Head of caudate nucleus (tissue), 42 donors: ENCODE measurements at regions not wholly inside any gene's neighbourhood (a gene's known extent, or its start where the extent isn't known, plus 50 kb on each side); places are given as distances from the start of the nearest gene placed in this dataset.

ENCODE experiments used
- DNase-seq, 42 donors: peaks; one replicate each; pipeline versions ENCODE4 v3.0.0 to v3.0.0-alpha.2; 2020 to 2021; ENCODE audit warnings: mixed read lengths in 7 of 42
- intact Hi-C: fragments of 100-400 bp; cut with DNase I; formaldehyde crosslinking; loops from one replicate; pipeline ENCODE4 v1.15.0; 2022

DNA sequence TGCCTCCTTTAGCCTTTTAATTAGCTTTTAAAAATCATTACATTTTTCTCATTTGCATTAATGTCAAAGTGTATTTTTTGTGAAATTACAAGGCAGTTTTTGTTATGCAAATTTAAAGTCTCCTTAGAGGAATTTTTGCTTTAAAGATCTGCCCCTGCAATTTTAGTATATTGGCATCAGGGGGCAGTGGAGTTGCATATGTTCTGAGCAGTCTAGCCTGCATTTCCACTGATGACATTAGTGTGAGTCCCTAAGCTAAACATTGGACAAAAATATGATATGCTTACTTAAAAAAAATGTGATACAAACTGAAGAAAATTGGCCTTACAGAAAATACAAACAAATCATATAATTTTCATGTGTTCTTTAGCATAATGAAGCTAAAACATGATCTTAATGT is 426.5 kb downstream of the SLC4A3 start:
- intact Hi-C loops = no loop called here
- no peak for DNase-seq

DNA sequence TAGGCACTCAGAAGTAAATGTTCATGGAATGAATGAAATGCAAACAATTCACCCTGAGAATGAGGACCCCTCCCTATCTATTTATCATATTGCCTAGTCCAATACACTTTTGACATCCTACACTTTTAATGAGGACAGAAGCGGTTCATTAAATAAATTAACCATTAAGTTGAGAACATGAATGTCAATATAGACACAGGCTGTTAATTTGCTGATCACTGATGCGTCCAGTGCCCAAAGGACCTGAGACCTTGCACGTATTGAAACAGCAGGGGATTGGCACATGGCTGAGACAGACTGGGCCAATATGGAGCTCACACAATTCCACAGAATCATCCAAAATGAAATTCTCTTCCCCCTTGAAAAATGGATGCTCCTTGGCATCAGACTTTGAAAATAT is 430.0 kb downstream of the SLC4A3 start:
- intact Hi-C loops = no loop called here
- no peak for DNase-seq

DNA sequence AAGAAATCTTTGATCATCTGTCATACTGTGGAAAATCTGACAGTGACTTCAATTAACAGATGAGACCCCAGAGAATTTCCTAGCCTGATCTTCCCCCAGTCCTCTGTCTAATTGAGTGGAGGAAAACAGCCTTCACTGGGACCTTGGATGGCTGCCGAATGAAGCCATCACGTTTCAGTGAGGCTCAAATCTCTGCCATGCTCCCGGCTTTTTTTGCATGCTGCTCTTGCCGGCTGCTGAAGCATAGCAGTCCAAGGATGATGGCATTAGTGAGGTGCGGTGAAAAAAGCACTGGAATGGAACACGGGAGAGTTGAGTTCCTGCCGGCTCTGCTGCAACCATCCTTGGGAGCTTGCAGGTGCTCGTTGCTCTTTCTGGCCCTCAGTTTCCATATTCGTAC is 430.5 kb downstream of the SLC4A3 start:
- intact Hi-C loops = no loop called here
- DNase-seq = no peak

DNA sequence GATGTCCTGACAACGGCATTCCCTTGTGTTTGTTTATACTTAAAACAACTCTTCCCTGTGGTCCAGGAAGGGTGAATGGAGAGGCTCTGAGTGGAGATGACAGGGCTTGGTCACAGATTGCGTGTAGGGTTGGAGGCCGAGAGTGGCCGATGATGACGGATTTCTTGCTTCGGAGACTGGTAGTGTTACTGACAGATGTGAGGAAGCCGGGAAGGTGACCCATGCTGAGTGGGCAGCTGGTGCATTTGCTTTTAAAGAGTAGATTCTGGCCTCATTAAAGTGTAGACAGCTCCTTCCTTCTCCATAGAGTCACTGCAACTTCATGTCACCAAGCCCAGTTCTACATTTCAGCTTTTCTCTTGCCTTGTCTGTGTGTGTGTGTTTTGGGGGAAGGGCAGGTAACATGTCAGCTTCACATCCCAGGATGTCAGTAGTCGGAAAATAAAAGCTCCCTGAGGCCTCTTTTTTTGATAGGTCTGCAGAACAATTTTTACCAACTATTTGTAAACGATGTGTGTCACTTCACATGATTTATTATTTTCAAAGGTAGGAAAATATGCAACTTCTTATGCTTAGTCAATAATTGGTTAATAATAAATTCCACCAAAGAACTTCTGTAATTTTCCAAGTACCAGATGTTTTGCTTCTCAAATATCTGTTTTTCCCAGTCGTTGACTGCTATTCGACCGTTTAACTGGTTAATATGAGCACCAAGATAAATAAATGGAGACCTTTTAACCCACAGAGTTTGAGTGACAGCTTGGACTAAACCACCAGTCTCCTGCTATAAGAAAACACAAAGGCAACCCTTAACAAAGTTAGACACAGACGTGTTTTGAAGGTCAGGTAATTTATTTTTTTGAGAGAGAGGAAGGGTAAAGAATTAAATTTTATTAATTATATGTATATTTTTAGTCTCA is 436.9 kb downstream of the SLC4A3 start:
- intact Hi-C loops = no loop called here
- DNase-seq = no peak

DNA sequence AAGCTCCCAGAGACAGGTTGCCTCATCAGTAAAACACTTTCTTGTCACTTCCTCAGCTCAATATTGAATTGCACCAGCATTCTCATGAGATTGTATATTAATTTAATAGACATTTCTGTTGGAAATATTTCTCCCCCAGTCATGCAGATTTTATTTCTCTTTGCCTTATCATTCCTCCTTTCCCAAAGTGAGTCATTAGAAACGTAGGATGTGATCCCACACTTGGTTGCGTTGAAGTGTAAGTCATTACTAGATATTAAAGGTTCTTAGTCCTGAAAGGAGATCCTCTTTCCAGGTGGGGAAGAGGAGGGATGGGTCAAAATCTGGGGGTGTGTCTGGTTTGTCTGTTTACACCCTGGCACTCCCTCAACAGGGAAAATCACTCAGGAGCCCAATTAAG is 438.2 kb downstream of the SLC4A3 start:
- intact Hi-C loops = no loop called here
- peak in 5 of 42 donors; percentile 5 to 25 (median 24) for DNase-seq

DNA sequence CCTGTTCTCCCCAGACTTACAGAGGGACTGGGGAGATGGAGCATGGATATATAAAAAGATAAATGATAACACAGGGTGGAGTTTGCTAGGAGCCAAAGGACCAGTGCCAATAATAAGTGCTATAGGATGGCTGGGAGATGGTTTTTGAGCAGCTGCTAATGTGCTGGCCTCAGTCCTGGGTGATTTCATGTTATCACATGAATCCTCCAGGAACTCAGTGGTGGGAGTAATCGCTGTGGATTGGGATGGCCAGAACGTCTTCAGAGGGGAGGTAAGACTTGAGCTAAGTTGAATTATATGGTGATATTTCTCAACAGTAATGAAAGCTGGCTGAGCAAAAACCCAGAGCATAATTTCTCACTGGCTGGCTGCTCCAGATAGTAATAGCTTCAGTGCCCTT is 441.4 kb downstream of the SLC4A3 start:
- DNase-seq = no peak
- intact Hi-C loops = no loop called here

DNA sequence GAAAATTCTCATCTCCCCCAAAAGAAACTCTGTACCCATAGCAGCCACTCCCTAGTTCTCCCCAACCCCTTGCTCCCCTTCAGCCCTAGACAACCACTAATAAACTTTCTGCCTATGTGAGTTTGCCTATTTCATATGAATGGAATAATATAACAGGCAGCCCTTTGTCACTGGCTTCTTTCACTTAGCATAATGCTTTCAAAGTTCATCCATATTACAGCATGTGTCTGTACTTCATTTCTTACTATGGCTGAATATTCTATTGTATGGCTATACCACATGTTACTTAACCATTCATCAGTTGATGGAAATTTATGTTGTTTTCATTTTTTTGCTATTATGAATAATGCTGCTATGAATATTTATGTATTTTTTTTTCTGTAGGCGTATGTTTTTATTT is 442.9 kb downstream of the SLC4A3 start:
- no peak for DNase-seq
- intact Hi-C loops = no loop called here

DNA sequence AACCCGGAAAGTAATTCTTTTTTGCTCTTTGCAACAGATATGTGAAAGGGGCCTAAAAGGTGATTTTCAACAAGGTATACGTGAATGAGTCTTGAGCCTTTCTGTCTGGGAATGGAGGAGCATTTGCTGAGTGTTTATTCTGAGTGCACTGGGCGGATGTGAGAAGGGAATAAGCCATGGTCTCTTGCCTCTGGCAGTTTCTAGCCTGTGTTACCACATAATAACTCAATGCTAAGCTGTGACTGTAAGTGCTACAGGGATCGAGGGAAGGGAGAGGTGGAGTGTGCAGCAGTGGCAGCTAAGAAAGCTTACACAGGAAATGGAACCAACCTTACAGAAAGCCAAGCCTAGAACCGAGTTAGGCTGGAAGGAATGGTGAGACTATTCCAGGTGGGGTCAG is 444.3 kb downstream of the SLC4A3 start:
- no peak for DNase-seq
- intact Hi-C loops = no loop called here

DNA sequence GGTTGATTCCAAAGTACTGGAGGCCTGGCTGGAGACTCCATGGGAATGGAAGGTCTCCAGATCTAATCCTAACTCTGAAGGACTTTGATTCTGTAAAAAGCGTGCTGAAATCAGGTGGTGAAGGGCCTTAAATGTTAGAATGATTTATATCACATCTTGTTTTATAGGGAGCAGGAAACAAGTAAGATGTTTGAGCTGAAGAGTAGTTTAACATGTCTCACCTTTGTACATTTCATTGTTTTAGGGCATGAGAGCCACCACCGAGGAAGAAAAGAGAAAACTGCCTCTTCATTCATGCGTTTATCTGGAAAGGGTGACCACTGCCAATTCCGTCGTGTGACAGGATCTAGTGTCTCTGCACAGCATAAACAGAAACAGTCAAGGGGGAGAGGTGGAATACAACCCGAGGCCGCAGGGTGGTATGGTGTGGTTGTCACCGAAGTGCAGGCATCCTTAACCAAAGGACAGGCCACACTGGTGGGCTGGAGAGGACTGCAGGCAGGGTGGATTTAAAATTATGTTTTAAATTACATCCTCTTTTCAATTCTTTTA is 445.3 kb downstream of the SLC4A3 start:
- DNase-seq = no peak
- intact Hi-C loops = no loop called here

DNA sequence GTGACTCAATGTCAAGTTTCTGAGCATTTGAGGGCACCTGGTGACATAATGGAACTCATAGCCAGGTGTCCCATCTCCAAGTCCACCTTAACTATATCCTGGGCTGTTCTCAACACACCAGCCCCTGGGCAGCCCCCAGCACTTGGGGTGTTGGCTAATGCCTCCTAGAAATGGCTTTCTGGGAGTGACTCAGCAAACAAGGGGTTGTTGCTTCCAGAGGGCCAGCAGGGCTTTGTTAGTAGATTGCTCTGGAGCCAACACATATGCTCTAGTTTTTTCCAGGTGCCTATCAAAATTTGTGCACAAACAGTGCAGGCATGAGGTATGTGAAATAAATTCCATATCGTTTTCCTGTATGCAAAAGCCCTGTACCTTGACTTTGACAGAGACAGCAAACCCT is 448.4 kb downstream of the SLC4A3 start:
- DNase-seq = no peak
- intact Hi-C loops = no loop called here

DNA sequence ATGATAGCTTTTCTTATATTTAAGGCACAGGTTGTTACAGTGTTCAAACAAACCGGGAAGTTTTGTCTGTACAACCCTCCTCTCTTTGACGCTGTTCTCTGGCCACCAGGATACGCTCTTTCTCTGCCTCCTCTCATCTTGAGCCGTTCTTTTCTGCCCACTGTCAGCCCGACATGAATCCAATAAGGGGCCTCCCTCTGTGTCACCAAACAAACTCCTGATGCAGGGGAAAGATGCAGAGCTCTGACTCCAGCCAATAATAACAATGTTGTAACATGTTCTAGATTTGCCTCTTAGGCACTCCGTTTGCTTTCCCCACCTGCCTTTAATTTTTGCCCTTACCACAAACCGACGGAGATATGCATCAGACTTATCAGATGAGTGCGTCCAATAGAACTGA is 449.3 kb downstream of the SLC4A3 start:
- intact Hi-C loops = no loop called here
- DNase-seq = no peak

DNA sequence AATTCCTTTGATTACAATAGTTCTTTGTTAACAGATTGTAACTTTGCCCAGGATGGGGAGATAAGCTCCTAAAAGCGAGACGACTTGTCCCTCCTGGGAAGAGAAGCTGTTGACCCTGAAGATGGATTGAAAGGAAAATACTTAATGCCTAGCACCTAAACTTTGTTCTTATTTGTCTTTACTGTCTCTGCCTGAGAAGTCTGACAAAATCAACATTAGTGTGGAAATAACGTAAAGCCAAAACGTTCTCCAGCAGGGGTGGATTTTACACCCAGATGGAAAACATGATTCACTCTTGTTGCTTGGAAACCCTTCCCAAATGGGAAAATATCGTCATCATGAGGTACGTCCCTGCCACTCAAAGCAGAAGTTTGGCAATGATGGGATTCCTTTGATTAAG is 450.1 kb downstream of the SLC4A3 start:
- intact Hi-C loops = no loop called here

DNA sequence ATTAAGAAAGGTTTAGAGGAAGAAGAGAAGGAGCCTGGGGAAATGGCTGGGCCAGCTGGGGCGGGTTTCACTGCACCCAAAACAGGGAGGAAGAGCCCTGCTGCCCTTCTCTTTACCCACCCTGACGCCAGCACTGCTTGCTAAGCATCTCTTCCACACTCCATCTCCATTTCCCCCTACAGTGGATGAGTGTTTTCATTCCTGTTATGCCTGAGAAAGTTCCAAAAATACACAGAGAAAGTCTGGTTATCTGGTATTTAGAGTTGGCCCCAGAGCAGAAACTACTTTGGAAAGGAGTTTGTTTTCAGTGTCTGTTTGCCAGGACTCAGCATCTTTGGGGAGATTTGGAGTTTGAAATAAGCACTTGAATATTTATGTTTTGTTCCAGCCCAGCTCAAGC is 451.0 kb downstream of the SLC4A3 start:
- DNase-seq = no peak
- intact Hi-C loops = no loop called here

More for the DNA sequence above, 450.1 kb downstream of the SLC4A3 start:
- DNase-seq = peak in 8 of 42 donors; percentile 4 to 50 (median 18)

DNA sequence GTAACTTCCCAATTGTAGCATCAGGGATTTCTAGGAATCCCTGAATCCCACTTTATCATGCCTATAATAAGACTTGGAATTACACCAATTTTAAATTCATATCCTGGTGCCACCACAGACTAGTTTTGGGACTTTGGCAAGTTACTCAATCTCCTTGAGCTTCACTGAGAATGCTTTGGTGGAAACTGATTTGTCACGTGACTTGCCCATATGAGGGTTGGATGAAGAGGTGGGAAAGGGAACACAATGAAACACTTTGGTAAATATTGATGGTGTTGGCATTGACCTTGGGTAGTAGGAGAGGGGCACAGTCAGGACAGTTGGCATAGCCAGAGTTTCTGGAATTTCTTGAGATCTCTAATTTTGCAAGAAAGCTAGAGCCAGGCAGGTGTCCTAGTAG is 452.2 kb downstream of the SLC4A3 start:
- intact Hi-C loops = no loop called here
- no peak for DNase-seq

DNA sequence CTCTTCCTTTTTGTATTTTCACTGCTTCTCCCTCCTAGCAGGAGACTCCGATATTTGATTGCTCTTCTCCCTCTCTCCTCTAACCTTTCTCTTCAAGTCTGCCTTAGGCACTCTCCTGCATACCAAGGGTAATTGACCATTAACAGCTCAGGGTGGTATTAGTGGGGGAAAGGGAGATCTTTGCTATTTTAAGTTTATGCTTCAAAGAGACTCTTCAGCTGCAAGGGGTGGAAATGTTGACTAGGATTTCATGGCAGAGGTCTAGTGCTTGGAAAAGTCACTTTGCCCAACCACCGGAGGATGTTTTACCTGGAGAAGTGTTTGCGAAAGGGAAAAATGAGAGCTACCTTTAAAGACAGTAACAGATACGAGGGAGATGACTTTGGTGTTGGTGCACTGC is 453.7 kb downstream of the SLC4A3 start:
- DNase-seq = no peak
- intact Hi-C loops = no loop called here

DNA sequence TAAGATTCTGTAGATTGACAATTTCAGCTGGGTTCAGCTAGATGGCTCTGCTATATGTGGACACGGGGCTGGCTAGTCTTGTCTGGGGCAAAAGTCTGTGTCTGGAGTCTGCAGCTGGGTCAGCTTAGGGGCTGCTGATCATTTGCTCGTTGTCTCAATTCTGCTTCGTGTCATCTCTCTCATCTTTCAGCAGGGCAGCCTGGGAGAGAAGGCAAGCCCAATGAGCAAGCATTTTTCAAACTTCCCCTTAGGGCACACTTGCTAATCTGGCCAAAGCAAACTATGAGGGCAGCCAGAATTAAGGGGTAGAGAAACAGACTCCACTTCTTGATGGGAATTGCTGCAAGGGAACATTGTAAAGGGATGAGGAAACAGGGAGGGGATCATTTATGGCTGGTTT is 462.6 kb downstream of the SLC4A3 start:
- no peak for DNase-seq
- intact Hi-C loops = no loop called here

DNA sequence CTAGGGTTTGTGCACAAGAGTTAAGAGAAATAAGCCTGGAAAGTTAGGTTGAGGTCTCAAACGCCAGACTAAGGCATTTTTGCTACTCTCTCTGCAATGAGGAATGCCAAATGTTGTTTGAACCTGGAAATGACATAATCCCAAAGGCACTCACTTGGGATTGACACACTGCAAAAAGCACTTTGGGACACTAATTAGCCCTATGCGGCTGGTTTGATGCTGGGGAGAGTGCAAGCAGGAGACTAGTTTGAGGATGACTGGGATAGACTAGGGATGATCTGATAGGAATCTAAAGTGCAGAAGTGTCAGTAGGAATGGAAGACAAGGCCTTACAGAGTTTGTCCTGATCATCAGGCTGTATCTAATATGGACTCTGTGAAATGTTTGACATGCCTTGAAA is 469.0 kb downstream of the SLC4A3 start:
- intact Hi-C loops = no loop called here
- no peak for DNase-seq

DNA sequence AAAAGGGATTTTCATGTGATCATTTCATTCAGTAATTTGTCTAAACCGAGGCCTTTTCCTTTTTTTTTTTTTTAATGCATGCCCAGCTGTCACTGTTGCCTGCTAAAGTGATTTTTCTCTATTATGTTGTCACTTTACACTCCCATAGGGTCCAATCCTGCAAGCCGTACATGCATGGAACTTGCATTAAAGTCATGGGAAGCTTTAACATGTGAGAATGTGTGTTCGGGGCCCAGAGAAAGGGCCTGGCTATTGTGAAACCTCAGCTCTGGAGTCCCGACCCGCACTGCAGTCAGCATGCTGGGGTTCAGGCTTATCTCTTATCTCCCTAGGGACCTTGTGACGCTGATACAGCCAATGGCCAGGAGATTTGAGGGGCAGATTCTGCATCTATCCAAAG is 474.6 kb downstream of the SLC4A3 start:
- intact Hi-C loops = no loop called here
- DNase-seq = no peak

DNA sequence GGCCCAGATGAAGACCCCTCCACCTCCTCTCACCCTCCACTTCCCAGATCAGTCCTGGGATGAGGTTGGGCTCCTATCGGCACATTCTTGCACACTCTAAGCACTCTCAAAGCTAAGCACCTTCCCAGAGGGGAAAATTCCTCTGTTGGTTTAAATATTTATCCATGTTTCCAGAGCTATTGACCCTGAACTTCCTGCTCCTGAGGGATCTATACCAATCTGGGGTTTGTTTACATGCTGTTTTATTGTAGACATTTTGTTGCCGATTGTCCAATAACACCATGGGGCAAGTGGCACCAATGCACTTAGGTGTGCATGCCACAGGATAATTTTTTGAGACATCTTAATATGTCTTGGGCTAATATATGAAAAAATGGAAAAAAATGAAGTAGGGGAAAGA is 476.2 kb downstream of the SLC4A3 start:
- intact Hi-C loops = no loop called here
- no peak for DNase-seq

DNA sequence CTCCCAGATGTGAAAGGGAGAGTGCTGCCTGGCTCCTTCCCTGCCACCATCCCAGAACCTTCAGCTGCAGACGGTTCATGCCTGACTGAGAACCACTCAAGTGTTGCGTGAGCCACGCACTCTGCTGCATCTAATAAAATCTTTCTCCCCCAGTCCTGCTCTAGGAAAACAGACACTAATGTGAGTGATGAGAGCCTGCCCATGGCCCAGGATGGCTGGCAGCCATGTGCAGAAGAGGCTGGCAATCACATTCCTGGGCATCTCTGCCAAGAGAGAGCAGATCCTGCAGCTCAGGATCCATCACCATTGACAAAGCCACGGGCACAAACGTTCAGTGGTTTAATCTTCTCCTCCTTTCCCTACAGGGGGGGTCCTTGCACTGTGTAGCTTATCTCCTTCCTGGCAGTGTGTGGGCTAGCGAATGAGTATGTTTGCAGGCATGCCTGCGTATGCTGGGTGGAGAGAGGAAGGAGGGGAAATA is 477.5 kb downstream of the SLC4A3 start:
- peak in 6 of 42 donors; percentile 2 to 40 (median 16) for DNase-seq
- intact Hi-C loops = no loop called here

DNA sequence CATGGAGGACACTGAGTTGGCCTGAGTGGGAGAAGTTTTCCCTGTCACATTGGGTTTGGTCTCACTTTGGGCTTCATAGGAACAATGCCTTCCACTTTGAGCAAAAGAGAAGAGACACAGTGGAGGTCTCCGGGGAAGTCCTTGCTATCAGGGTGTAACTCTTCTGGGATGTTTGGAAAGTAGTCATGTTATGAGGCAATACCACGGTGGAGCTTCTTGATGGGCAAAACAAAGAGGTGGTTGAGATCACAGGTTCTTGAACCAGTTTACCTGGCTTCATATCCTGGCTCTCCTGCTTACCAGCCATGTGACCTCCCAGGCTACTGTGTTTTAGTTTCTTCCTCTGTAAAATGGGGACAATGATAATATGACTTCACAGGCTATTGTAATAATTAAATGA is 478.6 kb downstream of the SLC4A3 start:
- intact Hi-C loops = no loop called here
- DNase-seq = no peak
